ENCODE measurements at regions not wholly inside any gene's neighbourhood (a gene's known extent, or its start where the extent isn't known, plus 50 kb on each side); places are given as distances from the start of the nearest gene placed in this dataset.

- no CpG with 5 or more reads among the region's 4 CpGs for WGBS, 2 donors (ENCODE audit: extremely low coverage in 2 of 2, insufficient read length in 2 of 2, insufficient replicate concordance in 1 of 2)
- no peak overlapping the region for H3K23ac ChIP-seq (ENCODE audit: low read depth, low read length, poor library complexity)
Observed at GRCh38 chr5:66498791-66499207, 97.4 kb upstream of the MAST4 start.

DNA sequence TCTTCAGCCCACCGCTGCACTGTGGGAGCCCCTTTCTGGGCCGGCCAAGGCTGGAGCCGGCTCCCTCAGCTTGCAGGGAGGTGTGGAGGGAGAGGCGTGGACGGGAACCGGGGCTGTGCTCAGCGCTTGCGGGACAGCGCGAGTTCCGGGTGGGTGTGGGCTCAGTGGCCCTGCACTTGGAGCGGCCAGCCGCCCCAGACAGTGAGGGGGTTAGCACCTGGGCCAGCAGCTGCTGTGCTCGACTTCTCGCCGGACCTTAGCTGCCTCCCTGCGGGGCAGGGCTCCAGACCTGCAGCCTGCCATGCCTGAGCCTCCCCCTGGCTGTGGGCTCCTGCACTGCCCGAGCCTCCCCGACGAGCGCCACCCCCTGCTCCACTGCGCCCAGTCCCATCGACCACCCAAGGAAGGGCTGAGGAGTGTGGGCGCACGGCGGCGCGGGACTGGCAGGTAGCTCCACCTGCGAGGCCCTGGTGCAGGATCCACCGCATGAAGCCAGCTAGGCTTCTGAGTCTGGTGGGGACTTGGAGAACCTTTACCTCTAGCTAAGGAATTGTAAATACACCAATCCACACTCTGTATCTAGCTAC lies 92.9 kb upstream of the MAST4 start:
- H3K4me3 ChIP-seq (ENCODE audit: low read length in 2 of 2), result peak overlapping the region in 1 of 2 donors; percentile 67
- DNase-seq (ENCODE audit: low spot score), result no peak

More at GRCh38 chr5:66498791-66499207, 97.4 kb upstream of the MAST4 start:
- no peak overlapping the region for H2AFZ ChIP-seq (ENCODE audit: low read length)
- no peak overlapping the region for H3K4ac ChIP-seq (ENCODE audit: low read length)
- no peak overlapping the region for H2BK120ac ChIP-seq (ENCODE audit: low read depth, low read length)
- no peak overlapping the region for H3K27ac ChIP-seq (replicated peaks; ENCODE audit: low read length)
- H3K18ac ChIP-seq (ENCODE audit: low read length), result no peak overlapping the region
- H2BK12ac ChIP-seq (ENCODE audit: low read length), result no peak overlapping the region
- H4K91ac ChIP-seq (ENCODE audit: low read depth, low read length, poor library complexity), result no peak overlapping the region
- no peak overlapping the region for H4K8ac ChIP-seq (ENCODE audit: low read depth, low read length)
- no peak overlapping the region for H3K4me2 ChIP-seq (ENCODE audit: insufficient read depth, low read length, poor library complexity, severe bottlenecking)
- no peak overlapping the region for H3K14ac ChIP-seq (ENCODE audit: low read length)
- no peak for DNase-seq (ENCODE audit: low spot score)
- no peaks in the 10 kb centered on the region for H3K79me1 ChIP-seq (ENCODE audit: low read depth, low read length)
- H3K36me3 ChIP-seq (replicated peaks in 1 of 2; ENCODE audit: control insufficient read depth in 2 of 2, insufficient read depth in 2 of 2, low read length in 2 of 2), result no peaks in the 10 kb centered on the region
- H2AK5ac ChIP-seq (ENCODE audit: low read depth, low read length), result no peak overlapping the region
- no peak overlapping the region for H2BK5ac ChIP-seq (ENCODE audit: low read length)
- H2BK15ac ChIP-seq (ENCODE audit: low read length), result no peak overlapping the region
- H3K4me3 ChIP-seq (ENCODE audit: low read length in 2 of 2), result no peak overlapping the region
- no peaks in the 10 kb centered on the region for H3K4me1 ChIP-seq (ENCODE audit: control insufficient read depth in 2 of 2, insufficient read depth in 1 of 2, low read depth in 1 of 2, low read length in 2 of 2)
- no peaks in the 10 kb centered on the region for H3K27me3 ChIP-seq (ENCODE audit: control insufficient read depth in 3 of 3, insufficient read depth in 3 of 3, low read depth in 1 of 3, low read length in 3 of 3)
- no peak overlapping the region for H3K9ac ChIP-seq (ENCODE audit: low read depth, low read length, poor library complexity)
- no peaks in the 10 kb centered on the region for H3K9me3 ChIP-seq (replicated peaks in 1 of 2; ENCODE audit: control insufficient read depth in 2 of 2, insufficient read depth in 1 of 2, low read depth in 1 of 2, low read length in 2 of 2)

GRCh38 chr5:66507106-66507505 lies 89.1 kb upstream of the MAST4 start:
- no peaks in the 10 kb centered on the region for H3K36me3 ChIP-seq (replicated peaks in 1 of 2; ENCODE audit: control insufficient read depth in 2 of 2, insufficient read depth in 2 of 2, low read length in 2 of 2)
- no peak overlapping the region for H3K27ac ChIP-seq (replicated peaks; ENCODE audit: low read length)
- no peak overlapping the region for H4K8ac ChIP-seq (ENCODE audit: low read depth, low read length)
- no peak overlapping the region for H3K14ac ChIP-seq (ENCODE audit: low read length)
- no CpG with 5 or more reads among the region's 2 CpGs for WGBS, 2 donors (ENCODE audit: extremely low coverage in 2 of 2, insufficient read length in 2 of 2, insufficient replicate concordance in 1 of 2)
- no peak for DNase-seq (ENCODE audit: low spot score)
- H2BK120ac ChIP-seq (ENCODE audit: low read depth, low read length), result no peak overlapping the region
- no peaks in the 10 kb centered on the region for H3K27me3 ChIP-seq (ENCODE audit: control insufficient read depth in 3 of 3, insufficient read depth in 3 of 3, low read depth in 1 of 3, low read length in 3 of 3)
- no peak overlapping the region for H2BK12ac ChIP-seq (ENCODE audit: low read length)
- H2BK5ac ChIP-seq (ENCODE audit: low read length), result no peak overlapping the region
- H3K4me2 ChIP-seq (ENCODE audit: insufficient read depth, low read length, poor library complexity, severe bottlenecking), result no peak overlapping the region
- H3K79me1 ChIP-seq (ENCODE audit: low read depth, low read length), result no peaks in the 10 kb centered on the region
- H3K23ac ChIP-seq (ENCODE audit: low read depth, low read length, poor library complexity), result no peak overlapping the region
- H2AK5ac ChIP-seq (ENCODE audit: low read depth, low read length), result no peak overlapping the region
- no peak overlapping the region for H3K18ac ChIP-seq (ENCODE audit: low read length)
- no peak overlapping the region for H4K91ac ChIP-seq (ENCODE audit: low read depth, low read length, poor library complexity)
- H3K9ac ChIP-seq (ENCODE audit: low read depth, low read length, poor library complexity), result no peak overlapping the region
- no peak overlapping the region for H2BK15ac ChIP-seq (ENCODE audit: low read length)
- H3K4me1 ChIP-seq (ENCODE audit: control insufficient read depth in 2 of 2, insufficient read depth in 1 of 2, low read depth in 1 of 2, low read length in 2 of 2), result no peaks in the 10 kb centered on the region
- no peaks in the 10 kb centered on the region for H3K9me3 ChIP-seq (replicated peaks in 1 of 2; ENCODE audit: control insufficient read depth in 2 of 2, insufficient read depth in 1 of 2, low read depth in 1 of 2, low read length in 2 of 2)
- H3K4ac ChIP-seq (ENCODE audit: low read length), result no peak overlapping the region
- H3K4me3 ChIP-seq (ENCODE audit: low read length in 2 of 2), result no peak overlapping the region
- no peak overlapping the region for H2AFZ ChIP-seq (ENCODE audit: low read length)

More for the DNA sequence above, 92.9 kb upstream of the MAST4 start:
- no peak overlapping the region for H3K27ac ChIP-seq (replicated peaks; ENCODE audit: low read length)
- H2BK120ac ChIP-seq (ENCODE audit: low read depth, low read length), result no peak overlapping the region
- H3K9me3 ChIP-seq (replicated peaks in 1 of 2; ENCODE audit: control insufficient read depth in 2 of 2, insufficient read depth in 1 of 2, low read depth in 1 of 2, low read length in 2 of 2), result no peaks in the 10 kb centered on the region
- no peak overlapping the region for H2AFZ ChIP-seq (ENCODE audit: low read length)
- no peak overlapping the region for H3K4ac ChIP-seq (ENCODE audit: low read length)
- H2BK12ac ChIP-seq (ENCODE audit: low read length), result no peak overlapping the region
- no peak overlapping the region for H2BK15ac ChIP-seq (ENCODE audit: low read length)
- no peaks in the 10 kb centered on the region for H3K4me1 ChIP-seq (ENCODE audit: control insufficient read depth in 2 of 2, insufficient read depth in 1 of 2, low read depth in 1 of 2, low read length in 2 of 2)
- no peaks in the 10 kb centered on the region for H3K79me1 ChIP-seq (ENCODE audit: low read depth, low read length)
- no peak overlapping the region for H3K23ac ChIP-seq (ENCODE audit: low read depth, low read length, poor library complexity)
- H2AK5ac ChIP-seq (ENCODE audit: low read depth, low read length), result no peak overlapping the region
- no peak overlapping the region for H2BK5ac ChIP-seq (ENCODE audit: low read length)
- H4K8ac ChIP-seq (ENCODE audit: low read depth, low read length), result no peak overlapping the region
- H3K9ac ChIP-seq (ENCODE audit: low read depth, low read length, poor library complexity), result no peak overlapping the region
- no peak overlapping the region for H4K91ac ChIP-seq (ENCODE audit: low read depth, low read length, poor library complexity)
- no peak overlapping the region for H3K4me2 ChIP-seq (ENCODE audit: insufficient read depth, low read length, poor library complexity, severe bottlenecking)
- H3K27me3 ChIP-seq (ENCODE audit: control insufficient read depth in 3 of 3, insufficient read depth in 3 of 3, low read depth in 1 of 3, low read length in 3 of 3), result no peaks in the 10 kb centered on the region
- H3K14ac ChIP-seq (ENCODE audit: low read length), result no peak overlapping the region
- WGBS, 2 donors (ENCODE audit: extremely low coverage in 2 of 2, insufficient read length in 2 of 2, insufficient replicate concordance in 1 of 2), result no CpG with 5 or more reads among the region's 30 CpGs
- H3K18ac ChIP-seq (ENCODE audit: low read length), result no peak overlapping the region
- no peaks in the 10 kb centered on the region for H3K36me3 ChIP-seq (replicated peaks in 1 of 2; ENCODE audit: control insufficient read depth in 2 of 2, insufficient read depth in 2 of 2, low read length in 2 of 2)

- DNase-seq (ENCODE audit: low spot score), result no peak
- H2BK5ac ChIP-seq (ENCODE audit: low read length), result no peak overlapping the region
- H4K8ac ChIP-seq (ENCODE audit: low read depth, low read length), result no peak overlapping the region
- WGBS, 2 donors (ENCODE audit: extremely low coverage in 2 of 2, insufficient read length in 2 of 2, insufficient replicate concordance in 1 of 2), result no CpG with 5 or more reads among the region's 4 CpGs
- H3K9ac ChIP-seq (ENCODE audit: low read depth, low read length, poor library complexity), result no peak overlapping the region
- no peak overlapping the region for H4K91ac ChIP-seq (ENCODE audit: low read depth, low read length, poor library complexity)
- no peaks in the 10 kb centered on the region for H3K79me1 ChIP-seq (ENCODE audit: low read depth, low read length)
- H3K9me3 ChIP-seq (replicated peaks in 1 of 2; ENCODE audit: control insufficient read depth in 2 of 2, insufficient read depth in 1 of 2, low read depth in 1 of 2, low read length in 2 of 2), result no peaks in the 10 kb centered on the region
- H3K36me3 ChIP-seq (replicated peaks in 1 of 2; ENCODE audit: control insufficient read depth in 2 of 2, insufficient read depth in 2 of 2, low read length in 2 of 2), result no peaks in the 10 kb centered on the region
- no peaks in the 10 kb centered on the region for H3K27me3 ChIP-seq (ENCODE audit: control insufficient read depth in 3 of 3, insufficient read depth in 3 of 3, low read depth in 1 of 3, low read length in 3 of 3)
- H3K4me2 ChIP-seq (ENCODE audit: insufficient read depth, low read length, poor library complexity, severe bottlenecking), result no peak overlapping the region
- H2AK5ac ChIP-seq (ENCODE audit: low read depth, low read length), result no peak overlapping the region
- no peak overlapping the region for H3K4me3 ChIP-seq (ENCODE audit: low read length in 2 of 2)
- no peak overlapping the region for H3K14ac ChIP-seq (ENCODE audit: low read length)
- no peak overlapping the region for H3K18ac ChIP-seq (ENCODE audit: low read length)
- no peak overlapping the region for H3K4ac ChIP-seq (ENCODE audit: low read length)
- no peak overlapping the region for H2BK12ac ChIP-seq (ENCODE audit: low read length)
- no peak overlapping the region for H3K27ac ChIP-seq (replicated peaks; ENCODE audit: low read length)
- H2BK120ac ChIP-seq (ENCODE audit: low read depth, low read length), result no peak overlapping the region
- H2BK15ac ChIP-seq (ENCODE audit: low read length), result no peak overlapping the region
- H3K4me1 ChIP-seq (ENCODE audit: control insufficient read depth in 2 of 2, insufficient read depth in 1 of 2, low read depth in 1 of 2, low read length in 2 of 2), result no peaks in the 10 kb centered on the region
- H3K23ac ChIP-seq (ENCODE audit: low read depth, low read length, poor library complexity), result no peak overlapping the region
- no peak overlapping the region for H2AFZ ChIP-seq (ENCODE audit: low read length)
Observed at GRCh38 chr5:66511491-66511890, 84.7 kb upstream of the MAST4 start.

All from neuronal stem cell (in vitro differentiated cells).